NCI-H524 (cell line): ENCODE measurements at regions not wholly inside any gene's neighbourhood (a gene's known extent, or its start where the extent isn't known, plus 50 kb on each side); places are given as distances from the start of the nearest gene placed in this dataset.

Experiments
- DNase-seq, 2 experiments: peaks; one replicate each; lab custom pipeline; 2025; lab: John Stamatoyannopoulos, UW

DNA sequence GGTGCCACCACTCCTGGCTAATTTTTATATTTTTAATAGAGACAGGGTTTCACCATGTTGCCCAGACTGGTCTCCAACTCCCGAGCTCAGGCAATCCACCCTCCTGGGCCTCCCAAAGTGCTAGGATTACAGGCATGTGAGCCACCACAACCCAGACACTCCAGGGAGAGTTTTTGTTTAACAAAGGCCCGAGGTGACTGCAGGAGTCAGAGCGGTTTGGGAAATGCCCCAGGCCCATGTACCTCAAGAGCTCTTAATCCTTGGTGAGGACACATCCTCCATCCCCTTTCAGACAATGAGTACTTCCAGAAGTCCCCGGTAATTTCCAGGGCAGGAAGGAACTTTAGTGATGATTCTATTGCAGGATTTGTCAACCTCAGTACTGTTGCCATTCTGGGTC, 176.0 kb downstream of the ESRRB start:
- DNase-seq: no peak

DNA sequence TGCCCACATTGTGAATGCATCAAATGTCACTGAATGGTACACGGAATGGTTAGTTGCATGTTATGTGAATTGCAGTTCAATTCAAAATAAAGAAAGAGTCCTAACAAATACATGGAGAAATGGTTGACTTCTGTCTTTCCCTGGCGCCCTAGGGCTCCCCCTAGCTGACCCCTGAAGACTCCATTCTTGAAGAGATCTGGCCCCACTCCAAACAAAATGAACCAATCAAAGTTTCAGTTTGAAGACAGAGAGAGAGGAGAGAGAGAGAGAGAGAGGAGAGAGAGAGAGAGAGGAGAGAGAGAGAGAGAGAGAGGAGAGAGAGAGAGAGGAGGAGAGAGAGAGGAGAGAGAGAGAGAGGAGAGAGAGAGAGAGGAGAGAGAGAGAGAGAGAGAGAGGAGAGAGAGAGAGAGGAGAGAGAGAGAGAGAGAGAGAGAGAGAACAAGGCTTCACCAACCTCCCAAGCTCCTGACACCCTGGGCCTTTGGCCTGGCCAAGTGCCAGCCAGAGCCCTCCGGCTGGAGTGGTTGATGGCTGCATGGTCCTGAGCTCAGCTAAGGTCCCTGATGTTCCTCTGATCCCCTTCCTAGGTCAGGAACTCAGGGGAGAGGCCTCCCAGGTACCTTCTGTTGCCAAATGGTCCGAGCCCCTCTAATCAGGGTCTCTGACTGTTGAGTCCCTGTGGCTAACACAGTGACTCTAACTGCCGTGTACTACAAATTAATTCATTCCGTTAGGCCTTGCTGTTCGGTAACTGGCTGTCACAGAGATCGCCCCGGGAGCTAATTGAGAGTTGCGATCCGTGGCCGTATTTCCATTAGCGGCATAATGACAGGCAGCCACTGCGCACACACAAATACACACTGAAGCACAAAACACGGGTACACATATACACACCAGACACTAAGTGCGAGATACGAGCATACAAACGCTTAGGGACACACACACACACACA, 188.8 kb downstream of the ESRRB start:
- DNase-seq: peak in 1 of 2 experiments; percentile 37

DNA sequence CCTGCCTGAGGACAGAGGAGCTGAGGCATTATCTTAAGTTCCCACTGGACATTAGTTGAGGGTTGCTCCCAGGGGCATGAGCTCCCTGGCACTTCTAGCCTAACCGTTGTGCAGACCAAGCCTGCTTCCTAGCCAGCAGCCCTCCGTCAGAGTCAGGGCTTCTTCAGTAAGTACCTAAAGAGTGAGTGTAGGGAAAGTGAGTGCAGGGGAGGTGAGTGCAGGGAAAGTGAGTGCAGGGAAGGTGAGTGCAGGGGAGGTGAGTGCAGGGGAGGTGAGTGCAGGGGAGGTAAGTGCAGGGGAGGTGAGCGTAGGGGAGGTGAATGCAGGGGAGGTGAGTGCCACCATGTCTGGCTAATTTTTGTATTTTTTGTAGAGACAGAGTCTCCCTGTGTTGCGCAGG, 190.5 kb downstream of the ESRRB start:
- DNase-seq: no peak

DNA sequence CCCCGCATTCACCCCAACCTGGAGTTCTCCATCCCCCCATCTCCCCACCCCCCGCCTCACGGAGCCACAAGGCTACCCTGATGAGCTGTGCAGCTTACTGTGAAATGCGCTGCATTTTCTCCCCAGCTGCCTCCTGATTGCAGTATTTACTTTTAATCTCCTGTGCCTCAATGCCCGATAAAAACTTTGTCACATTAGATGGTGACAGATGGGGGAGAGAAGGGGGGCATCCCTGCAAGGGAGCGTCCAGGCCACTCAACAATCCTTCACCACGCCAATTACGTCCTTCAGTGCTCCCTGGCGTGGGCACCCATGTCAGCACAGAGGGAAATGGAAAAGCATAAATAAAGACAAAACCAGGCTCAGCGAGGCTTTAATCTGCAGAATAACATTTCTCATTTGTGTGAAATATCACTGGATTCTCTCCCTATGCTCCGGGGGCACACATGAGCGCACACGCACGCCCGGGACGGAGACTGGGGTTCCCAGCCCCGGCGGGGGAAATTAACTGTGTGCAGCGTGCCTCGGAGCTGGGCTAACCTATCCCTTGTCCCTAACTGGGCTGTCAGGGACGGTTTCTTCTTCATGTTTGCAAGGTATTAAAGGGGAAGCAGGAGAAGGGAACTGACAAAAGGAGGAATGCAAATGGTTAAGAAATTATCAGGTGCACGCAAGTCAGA, 186.7 kb upstream of the VASH1 start:
- peak; percentile 93 to 94 for DNase-seq

DNA sequence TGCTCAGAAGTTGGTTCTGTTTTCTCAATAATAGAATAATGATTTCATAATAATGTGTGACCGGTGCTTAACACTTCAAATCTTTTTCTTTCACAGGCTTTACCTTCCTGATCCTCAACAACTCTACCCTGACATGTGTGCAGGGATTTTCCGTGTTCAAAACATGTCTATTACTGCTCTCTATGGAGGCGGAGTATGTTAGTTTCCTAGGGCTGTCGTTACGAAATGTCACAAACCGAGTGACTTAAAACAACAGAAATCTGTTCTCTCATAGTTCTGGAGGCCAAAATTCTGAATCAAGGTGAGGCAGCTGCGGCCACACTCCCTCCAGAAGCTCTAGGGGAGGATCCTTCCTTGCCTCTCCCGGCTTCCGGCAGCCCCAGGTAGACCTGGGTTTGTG, 186.2 kb upstream of the VASH1 start:
- DNase-seq: peak in 1 of 2 experiments; percentile 41

DNA sequence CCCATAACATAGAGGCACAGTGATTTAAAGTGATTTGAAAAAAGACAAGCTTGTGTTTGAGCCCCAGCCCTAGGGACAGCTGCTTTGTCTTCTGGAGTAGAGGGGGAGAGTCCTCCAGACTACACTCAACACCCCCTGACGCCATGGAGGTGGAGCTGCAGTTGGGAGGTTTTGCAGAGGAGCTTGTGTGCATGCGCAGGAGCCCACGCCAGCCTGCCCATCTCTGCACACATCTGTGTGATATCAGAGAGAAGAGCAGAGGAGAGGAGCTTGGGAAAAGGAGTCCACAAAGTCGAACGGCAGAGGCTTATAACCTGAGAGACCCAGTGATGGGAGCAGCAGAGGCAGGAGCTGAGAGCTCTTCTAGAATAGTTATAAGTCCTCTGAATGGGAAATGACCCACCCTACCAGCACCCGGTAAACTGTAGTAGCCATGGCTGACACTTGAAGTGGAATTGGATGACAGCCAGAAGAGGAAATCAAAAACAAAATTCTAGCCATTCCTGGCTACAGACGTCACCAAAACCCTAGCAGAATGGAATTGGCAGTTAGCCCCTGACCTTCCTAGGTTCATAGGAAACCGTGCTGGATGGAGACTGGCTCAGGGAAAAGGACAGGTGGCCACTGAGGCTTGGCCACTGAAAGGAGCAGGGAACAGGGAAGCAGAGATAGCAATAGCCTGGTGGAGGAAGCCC, 185.1 kb upstream of the VASH1 start:
- DNase-seq: peak in 1 of 2 experiments; percentile 58

DNA sequence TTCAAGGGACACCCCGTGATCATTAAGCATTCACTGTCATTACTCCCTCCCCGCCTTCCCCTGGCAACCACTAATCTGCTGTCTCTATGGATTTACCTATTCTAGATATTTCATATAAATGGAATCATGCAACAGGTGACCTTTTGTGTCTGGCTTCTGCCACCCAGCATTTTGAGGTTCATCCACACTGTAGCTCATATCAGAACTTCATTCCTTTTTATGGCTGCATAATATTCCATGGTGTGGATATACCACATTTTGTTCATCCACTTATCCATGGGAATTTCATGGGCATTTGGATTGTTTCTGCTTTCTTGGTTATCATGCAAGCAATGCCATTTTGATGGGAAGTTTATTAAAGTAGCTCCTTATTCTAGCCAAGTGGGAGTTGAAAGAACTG, 184.2 kb upstream of the VASH1 start:
- DNase-seq: no peak

DNA sequence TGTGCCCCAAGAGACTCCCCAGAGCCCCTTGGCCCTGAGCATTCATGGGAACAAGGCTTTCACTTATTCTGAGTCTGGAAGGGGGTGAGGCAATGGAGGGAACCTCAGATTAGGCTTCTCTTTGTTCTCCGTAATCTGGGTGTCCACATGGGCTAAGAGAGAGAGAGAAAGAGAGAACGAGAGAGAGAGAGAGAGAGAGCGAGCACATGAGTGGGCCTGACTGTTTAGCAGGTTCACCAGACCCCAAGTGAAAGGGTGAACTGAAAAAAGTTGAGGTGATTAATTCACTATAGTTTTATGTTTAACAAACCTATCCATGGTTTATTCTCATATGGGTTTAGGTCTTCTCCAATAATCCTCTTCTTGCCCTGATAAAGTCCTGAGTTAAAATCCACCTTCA, 183.4 kb upstream of the VASH1 start:
- DNase-seq: no peak

DNA sequence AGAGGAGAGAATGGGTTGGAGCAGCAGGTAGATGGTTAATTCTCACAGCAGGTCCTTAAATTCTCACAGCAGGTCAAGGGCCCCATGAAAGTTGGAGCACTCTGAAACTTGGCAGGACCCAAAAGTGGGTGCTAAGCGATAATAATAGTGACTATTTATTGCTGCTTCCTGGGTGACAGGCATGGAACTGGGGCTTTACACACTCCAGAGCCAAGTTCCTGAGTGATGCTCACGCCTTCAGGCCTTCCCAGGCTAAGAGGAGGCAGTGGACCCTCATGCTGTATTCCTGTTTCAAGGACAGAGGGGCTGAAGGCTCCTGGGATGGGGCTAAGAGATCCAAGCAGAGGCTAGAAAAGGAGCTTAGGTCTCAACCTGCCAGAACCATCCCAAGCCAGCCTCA, 180.9 kb upstream of the VASH1 start:
- no peak for DNase-seq

DNA sequence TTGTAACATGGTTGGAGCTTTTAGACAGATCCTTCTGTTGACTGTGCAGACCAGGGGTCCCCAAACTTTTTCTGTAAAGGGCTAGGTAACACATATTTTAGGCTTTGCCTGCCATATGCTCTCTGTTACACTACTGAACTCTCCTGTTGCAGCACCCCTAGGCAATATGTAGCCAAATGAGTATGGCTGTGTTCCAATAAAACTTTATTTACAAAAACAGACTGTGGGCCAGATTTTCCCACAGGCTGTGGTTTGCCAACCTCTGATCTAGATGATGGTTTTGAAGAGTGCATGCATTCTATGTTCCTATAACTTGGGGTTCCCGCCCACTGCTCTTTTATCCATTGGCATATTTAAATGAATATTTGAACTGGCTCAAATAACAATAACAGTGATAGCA, 180.3 kb upstream of the VASH1 start:
- DNase-seq: no peak

DNA sequence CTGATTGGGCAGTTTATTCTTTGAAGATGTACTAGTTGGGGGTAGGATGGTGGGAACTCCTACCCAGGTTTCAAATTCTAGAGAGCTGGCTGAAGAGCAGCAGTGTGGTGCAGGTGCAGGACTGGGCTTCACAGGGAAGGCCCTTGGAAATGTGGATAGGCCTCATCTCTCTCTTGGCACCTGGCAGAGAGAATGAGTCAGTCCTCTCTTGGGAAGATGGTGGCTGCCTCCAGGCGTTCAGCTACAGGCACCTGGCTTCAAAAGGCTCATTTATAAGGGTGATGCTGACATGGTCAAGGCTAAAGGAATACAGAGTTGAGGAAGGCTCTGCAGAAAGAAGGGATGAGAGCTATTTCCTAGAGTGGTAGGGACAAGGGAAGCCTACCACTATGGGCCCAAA, 179.7 kb upstream of the VASH1 start:
- no peak for DNase-seq

DNA sequence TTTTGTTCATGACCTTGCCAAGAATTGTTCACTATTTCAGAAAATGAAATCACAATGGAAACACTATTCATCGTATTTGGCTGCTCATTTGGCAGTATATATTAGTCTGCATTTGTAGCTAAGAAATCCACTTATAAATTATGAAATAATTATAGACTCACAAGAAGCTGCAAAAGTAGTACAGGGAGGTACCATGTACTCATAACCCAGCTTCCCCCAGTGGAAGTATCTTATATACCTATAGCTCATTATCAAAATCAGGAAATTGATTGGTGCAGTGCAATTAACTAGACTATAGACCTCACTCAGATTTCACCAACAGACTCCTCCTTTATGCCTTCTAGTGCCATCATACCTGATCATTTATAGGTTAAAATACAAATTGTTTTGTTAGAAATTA, 178.8 kb upstream of the VASH1 start:
- DNase-seq: no peak

DNA sequence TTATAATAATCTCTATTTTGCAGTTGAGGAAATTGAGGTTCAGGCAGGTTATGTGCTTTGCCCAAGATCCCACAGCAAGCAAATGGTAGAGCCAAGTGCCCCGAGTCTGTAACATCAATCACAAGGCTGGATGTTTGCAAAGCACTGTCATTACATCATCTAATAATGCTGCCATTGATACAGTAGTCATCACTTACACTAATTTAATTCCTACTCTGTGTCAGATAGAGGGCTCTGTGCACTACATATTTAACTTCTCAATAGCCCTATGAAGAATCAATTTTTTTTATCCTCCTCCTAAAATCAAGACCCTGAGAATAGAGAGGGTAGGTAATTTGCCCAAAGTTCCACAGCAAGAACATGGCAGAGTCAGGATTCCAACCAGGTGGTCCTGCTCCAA, 178.1 kb upstream of the VASH1 start:
- no peak for DNase-seq

DNA sequence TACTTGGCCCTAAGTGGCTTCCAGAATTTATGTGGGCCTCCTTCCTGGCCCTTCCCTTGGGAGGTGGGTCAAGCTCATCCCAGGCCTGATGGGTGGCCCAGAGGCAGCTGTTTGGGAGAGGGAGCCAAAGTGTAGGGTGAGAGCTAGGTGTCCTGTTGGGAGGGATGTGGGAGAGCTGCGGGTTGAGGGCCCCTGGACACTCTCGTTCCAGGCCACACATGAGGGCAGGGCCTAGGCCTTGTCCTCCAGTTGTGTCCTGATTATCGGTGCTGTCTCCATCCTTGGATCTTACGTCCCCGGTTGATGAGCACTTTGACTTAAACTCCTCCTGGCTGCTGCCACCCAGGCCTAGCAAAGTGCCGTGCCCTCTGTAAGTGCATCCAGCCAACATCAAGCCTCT, 177.5 kb upstream of the VASH1 start:
- DNase-seq: no peak

DNA sequence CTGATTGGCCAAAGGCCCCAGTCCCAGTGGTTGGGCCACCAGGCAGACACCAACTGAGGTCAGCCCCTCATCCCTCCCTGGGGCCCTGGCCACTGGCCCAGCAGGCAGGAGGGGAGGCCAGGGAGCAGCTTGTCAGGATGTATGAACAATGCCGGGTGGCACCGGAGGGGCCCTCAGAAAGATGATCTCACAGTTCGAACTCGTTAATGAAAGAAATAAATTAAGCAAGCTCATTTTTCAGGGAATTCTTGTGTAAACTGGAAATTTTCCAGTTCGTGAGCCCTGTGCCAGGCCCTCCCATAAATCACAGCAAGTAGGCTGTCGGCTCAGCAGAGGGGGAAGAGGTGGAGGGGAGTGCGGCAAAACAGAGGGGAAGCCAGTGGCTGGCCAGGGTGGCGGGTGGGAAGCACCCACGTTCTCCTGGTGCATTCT, 177.0 kb upstream of the VASH1 start:
- no peak for DNase-seq

DNA sequence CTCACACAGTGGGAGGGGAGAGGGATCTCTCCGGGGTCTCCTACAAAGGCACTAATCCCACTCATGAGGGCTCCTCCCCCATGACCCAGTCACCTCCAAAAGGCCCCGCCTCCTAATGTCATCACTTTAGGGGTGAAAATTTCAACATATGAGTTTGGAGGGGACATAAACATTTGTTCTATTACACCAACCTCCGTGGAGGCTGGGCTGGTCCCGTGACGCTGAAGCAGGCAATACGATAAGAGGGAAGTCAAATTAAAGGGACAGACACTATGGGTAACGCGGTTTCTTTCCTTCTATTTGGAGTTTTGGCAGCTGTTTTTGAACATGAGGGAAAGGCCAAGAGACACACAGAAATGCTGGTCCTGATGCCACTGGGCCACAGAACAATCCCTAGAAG, 175.7 kb upstream of the VASH1 start:
- DNase-seq: no peak

DNA sequence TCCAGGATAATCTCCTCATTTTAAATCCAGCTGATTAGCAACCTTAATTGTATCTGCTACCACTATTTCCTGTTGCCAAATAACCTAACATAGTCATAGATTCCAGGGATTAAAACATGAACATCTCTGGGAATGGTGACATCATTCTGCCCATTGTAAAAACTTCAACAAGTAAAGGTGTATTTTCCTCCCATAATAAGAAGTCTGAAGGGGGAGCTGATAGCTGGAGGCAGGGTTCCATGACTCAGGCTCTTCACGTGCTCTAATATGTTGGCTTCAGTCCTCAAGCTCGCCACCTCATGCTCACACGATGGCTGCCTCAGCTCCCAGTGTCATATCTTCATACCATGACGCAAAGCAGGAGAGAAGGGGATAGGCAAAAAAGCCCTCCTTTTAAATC, 172.0 kb upstream of the VASH1 start:
- no peak for DNase-seq

DNA sequence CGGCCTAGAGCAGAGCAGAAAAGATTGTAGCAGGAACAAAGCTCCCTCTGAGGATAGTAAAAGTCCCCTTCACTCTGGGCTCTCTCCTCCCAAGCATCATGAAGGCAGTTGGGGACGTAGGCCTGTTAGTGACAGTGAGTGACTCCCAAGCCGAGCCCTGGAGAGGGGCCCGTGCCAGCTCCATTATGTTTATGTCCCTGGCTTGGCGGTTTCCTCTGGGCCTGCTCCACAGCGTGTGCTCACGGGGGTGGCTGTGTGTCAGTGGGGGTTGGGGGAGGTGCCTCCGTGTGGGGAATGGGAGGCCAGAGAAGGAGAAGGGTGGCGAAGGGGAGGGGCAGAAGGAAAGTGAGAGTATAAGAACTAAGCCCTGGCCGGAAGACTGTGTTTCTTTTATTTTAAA, 170.0 kb upstream of the VASH1 start:
- DNase-seq: no peak

DNA sequence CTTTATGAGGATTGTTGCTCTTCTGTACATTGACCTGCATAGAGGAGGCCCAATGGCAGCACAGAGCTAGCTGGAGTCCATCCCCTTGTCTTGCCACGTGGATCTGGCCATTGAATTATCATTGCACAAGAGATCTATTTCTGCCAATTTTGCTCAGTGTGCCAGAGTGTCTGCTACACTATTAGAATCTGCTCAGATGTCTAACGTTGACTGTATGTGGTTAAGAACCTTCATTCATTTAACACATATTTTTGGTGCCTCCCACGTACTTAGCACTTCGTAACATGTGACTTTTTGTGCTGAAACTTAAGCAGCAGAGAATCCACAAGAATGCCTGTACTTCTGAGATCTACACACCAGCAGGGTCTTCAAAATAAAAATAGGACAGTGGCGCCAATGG, 166.0 kb upstream of the VASH1 start:
- DNase-seq: no peak

DNA sequence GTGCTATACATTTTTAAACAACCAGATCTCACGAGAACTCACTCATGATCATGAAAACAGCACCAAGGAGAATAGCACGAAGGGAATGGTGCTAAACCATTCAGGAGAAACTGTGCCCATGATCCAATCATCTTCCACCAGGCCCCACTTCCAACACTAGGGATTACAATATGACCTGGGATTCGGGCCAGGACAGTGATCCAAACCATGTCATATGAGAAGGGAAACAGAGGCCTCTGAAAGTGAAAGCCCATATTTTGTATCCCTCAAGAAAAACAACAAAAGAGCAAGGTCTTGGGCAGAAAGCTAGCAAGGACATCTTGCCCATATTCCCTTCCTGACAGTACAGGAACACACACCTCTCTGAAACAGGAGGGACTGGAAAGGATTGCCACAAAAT, 163.9 kb upstream of the VASH1 start:
- DNase-seq: no peak

DNA sequence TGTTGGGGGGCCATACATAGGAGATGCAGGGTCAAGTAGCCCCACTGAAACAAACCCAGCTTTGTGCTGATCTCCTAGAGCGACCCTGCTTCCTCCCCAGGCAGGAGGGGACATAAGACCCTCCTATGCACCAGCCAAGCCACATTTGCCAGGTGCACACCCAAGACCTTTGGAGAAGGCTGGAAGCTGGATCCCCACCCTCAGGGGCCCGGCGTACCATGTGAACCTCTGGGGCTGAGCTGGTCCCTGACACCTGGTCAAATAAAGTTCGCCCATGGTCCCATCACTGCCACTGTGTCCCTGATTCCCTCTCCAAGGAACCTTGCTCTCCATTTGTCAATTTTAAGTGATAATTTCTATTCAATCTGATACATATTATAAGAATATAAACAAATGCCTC, 162.1 kb upstream of the VASH1 start:
- no peak for DNase-seq

DNA sequence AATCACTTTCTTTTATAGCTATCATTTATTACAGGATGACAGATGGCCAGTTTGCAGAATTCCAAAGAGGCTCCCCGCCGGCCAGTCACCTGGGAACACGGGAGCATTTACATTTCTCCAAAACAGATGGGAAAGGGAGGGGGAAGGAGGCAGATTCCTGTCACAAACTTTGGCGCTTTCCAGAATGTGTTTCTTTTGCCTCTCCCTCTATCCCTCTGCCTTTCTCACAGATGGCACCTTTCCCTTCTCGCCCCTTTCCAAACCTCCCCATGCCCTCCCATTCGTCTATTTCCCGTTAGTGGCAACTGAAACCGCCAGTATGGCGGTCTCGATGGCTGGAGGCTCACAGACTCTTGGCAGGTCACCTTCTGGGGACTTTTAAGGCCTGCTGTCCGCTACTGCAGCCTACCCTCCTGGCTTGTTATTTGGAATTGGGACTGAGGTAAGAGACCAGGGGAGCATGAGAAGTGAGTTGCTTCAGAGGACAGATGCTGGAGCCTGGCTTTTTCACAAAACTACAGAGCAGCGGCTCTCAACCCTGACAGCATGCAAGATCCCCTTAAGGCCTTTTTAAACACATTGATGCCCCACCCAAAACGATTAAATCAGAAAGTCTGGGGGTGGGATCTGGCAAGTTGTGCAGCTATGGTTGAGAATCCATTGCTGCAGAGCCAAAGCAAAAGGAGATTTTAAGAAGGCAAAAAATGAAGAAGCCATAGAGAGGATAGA, 161.5 kb upstream of the VASH1 start:
- peak; percentile 97 for DNase-seq
